ENCODE measurements at regions not wholly inside any gene's neighbourhood (a gene's known extent, or its start where the extent isn't known, plus 50 kb on each side); places are given as distances from the start of the nearest gene placed in this dataset.

GRCh38 chr1:22288593-22289241, 145.8 kb upstream of the WNT4 start:
- no peak for DNase-seq

- DNase-seq = no peak
These were observed 146.6 kb upstream of the WNT4 start for GRCh38 chr1:22289307-22289995.

GRCh38 chr1:22290157-22290556, 147.3 kb upstream of the WNT4 start:
- DNase-seq = no peak

- no peak for DNase-seq
These were observed 147.7 kb upstream of the WNT4 start for GRCh38 chr1:22290611-22291010.

GRCh38 chr1:22291057-22291456, 148.2 kb upstream of the WNT4 start:
- no peak for DNase-seq

- DNase-seq = no peak
These were observed 148.6 kb upstream of the WNT4 start for GRCh38 chr1:22291494-22291893.

GRCh38 chr1:22292011-22292788, 149.3 kb upstream of the WNT4 start:
- DNase-seq = peak in 1 of 3 experiments; percentile 7

- DNase-seq = no peak
These were observed 152.5 kb upstream of the WNT4 start for GRCh38 chr1:22295396-22295795.

GRCh38 chr1:22295856-22296255, 153.0 kb upstream of the WNT4 start:
- DNase-seq = no peak

GRCh38 chr1:22296701-22297591, 154.0 kb upstream of the WNT4 start:
- DNase-seq = no peak

GRCh38 chr1:22297999-22298398, 153.7 kb upstream of the ZBTB40 start:
- no peak for DNase-seq

- DNase-seq = no peak
These were observed 147.8 kb upstream of the ZBTB40 start for GRCh38 chr1:22303816-22304215.

- no peak for DNase-seq
These were observed 142.1 kb upstream of the ZBTB40 start for GRCh38 chr1:22309572-22309971.

GRCh38 chr1:22311461-22311860, 140.2 kb upstream of the ZBTB40 start:
- DNase-seq = no peak

- no peak for DNase-seq
These were observed 138.3 kb upstream of the ZBTB40 start for GRCh38 chr1:22313321-22313720.

- no peak for DNase-seq
These were observed 136.9 kb upstream of the ZBTB40 start for GRCh38 chr1:22314706-22315105.

- DNase-seq = no peak
These were observed 136.2 kb upstream of the ZBTB40 start for GRCh38 chr1:22315315-22316078.

GRCh38 chr1:22317231-22317919, 134.3 kb upstream of the ZBTB40 start:
- peak in 2 of 3 experiments; percentile 1 to 51 for DNase-seq

GRCh38 chr1:22317920-22318243, 133.8 kb upstream of the ZBTB40 start:
- peak in 1 of 3 experiments; percentile 54 for DNase-seq

GRCh38 chr1:22318279-22318981, 133.2 kb upstream of the ZBTB40 start:
- DNase-seq = peak; percentile 60 to 95 (median 91)

GRCh38 chr1:22319608-22320007, 132.0 kb upstream of the ZBTB40 start:
- DNase-seq = no peak

Measured in NCI-H1417 (cell line).